ENCODE measurements at regions not wholly inside any gene's neighbourhood (a gene's known extent, or its start where the extent isn't known, plus 50 kb on each side); places are given as distances from the start of the nearest gene placed in this dataset.

GRCh38 chr4:74642006-74642405, 152.3 kb downstream of the BTC start:
- no peak for DNase-seq (ENCODE audit: low read depth in 2 of 2)

- DNase-seq (ENCODE audit: low read depth in 2 of 2), result no peak
These were observed 145.1 kb downstream of the BTC start for GRCh38 chr4:74649193-74649592.

GRCh38 chr4:74651198-74651597, 143.1 kb downstream of the BTC start:
- no peak for DNase-seq (ENCODE audit: low read depth in 2 of 2)

GRCh38 chr4:74653331-74654229, 140.7 kb downstream of the BTC start:
- no peak for DNase-seq (ENCODE audit: low read depth in 2 of 2)

- DNase-seq (ENCODE audit: low read depth in 2 of 2), result no peak
These were observed 140.1 kb downstream of the BTC start for GRCh38 chr4:74654230-74654681.

- no peak for DNase-seq (ENCODE audit: low read depth in 2 of 2)
These were observed 137.7 kb downstream of the BTC start for GRCh38 chr4:74656596-74656995.

- no peak for DNase-seq (ENCODE audit: low read depth in 2 of 2)
These were observed 136.2 kb downstream of the BTC start for GRCh38 chr4:74658116-74658515.

- DNase-seq (ENCODE audit: low read depth in 2 of 2), result no peak
These were observed 134.5 kb downstream of the BTC start for GRCh38 chr4:74659576-74660411.

GRCh38 chr4:74660866-74661265, 133.5 kb downstream of the BTC start:
- no peak for DNase-seq (ENCODE audit: low read depth in 2 of 2)

- DNase-seq (ENCODE audit: low read depth in 2 of 2), result no peak
These were observed 132.7 kb downstream of the BTC start for GRCh38 chr4:74661427-74662201.

GRCh38 chr4:74663631-74664030, 130.7 kb downstream of the BTC start:
- DNase-seq (ENCODE audit: low read depth in 2 of 2), result no peak

- no peak for DNase-seq (ENCODE audit: low read depth in 2 of 2)
These were observed 129.0 kb downstream of the BTC start for GRCh38 chr4:74665346-74665745.

GRCh38 chr4:74665876-74666275, 128.4 kb downstream of the BTC start:
- DNase-seq (ENCODE audit: low read depth in 2 of 2), result no peak

- no peak for DNase-seq (ENCODE audit: low read depth in 2 of 2)
These were observed 126.9 kb downstream of the BTC start for GRCh38 chr4:74667438-74667837.

GRCh38 chr4:74667944-74668343, 126.4 kb downstream of the BTC start:
- no peak for DNase-seq (ENCODE audit: low read depth in 2 of 2)

- DNase-seq (ENCODE audit: low read depth in 2 of 2), result no peak
These were observed 124.6 kb downstream of the BTC start for GRCh38 chr4:74669702-74670101.

- DNase-seq (ENCODE audit: low read depth in 2 of 2), result no peak
These were observed 123.7 kb downstream of the BTC start for GRCh38 chr4:74670583-74670982.

GRCh38 chr4:74671080-74671698, 123.1 kb downstream of the BTC start:
- DNase-seq (ENCODE audit: low read depth in 2 of 2), result peak in 1 of 2 donors; percentile 0

- DNase-seq (ENCODE audit: low read depth in 2 of 2), result no peak
These were observed 119.6 kb downstream of the BTC start for GRCh38 chr4:74674750-74675149.

- DNase-seq (ENCODE audit: low read depth in 2 of 2), result no peak
These were observed 118.5 kb downstream of the BTC start for GRCh38 chr4:74675673-74676279.

Data from activated CD8-positive, alpha-beta memory T cell treated with anti-CD3 and anti-CD28 coated beads for 4 hours (primary cell).